UCSD-AML1 (cell line): ENCODE measurements at regions not wholly inside any gene's neighbourhood (a gene's known extent, or its start where the extent isn't known, plus 50 kb on each side); places are given as distances from the start of the nearest gene placed in this dataset.
A peak's percentile ranks its signal among the peaks of the same experiment; 100 is the strongest.
"Not testable (repeated sequence)": the region's sequence is repeated elsewhere in the genome, so short reads cannot be mapped to it uniquely, and the experiment has no call there.

Experiments used
- DNase-seq: peaks from one replicate; lab custom pipeline; 2025; ENCODE audit not compliant: unreplicated experiment; lab: John Stamatoyannopoulos, UW

GRCh38 chr7:4436936-4437335 is 245.2 kb upstream of the FOXK1 start:
- DNase-seq, result no peak

- DNase-seq, result no peak
Observed at GRCh38 chr7:4437916-4438315, 244.2 kb upstream of the FOXK1 start.

- DNase-seq, result no peak
Observed at GRCh38 chr7:4438723-4439245, 243.3 kb upstream of the FOXK1 start.

DNA sequence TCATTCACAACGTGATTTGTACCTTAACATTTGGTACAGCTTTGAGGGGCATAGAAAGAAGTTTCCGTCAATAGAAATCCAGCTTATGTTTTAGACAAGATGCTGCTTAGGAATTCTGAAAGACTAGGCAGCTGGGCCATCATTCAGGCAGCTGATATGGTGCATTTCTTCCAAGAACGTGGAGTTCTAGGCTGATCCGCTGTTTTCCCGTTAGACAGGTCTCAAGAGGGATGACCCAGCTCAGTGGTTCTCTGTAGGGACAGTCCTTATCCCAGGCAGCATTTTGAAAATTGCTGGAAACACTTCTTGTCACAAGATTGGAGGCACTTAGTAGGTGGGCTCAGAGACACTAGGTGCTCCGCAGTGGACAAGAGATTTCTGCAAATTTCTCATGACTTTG is 242.7 kb upstream of the FOXK1 start:
- no peak for DNase-seq

- no peak for DNase-seq
Observed at GRCh38 chr7:4444106-4444505, 238.0 kb upstream of the FOXK1 start.

DNA sequence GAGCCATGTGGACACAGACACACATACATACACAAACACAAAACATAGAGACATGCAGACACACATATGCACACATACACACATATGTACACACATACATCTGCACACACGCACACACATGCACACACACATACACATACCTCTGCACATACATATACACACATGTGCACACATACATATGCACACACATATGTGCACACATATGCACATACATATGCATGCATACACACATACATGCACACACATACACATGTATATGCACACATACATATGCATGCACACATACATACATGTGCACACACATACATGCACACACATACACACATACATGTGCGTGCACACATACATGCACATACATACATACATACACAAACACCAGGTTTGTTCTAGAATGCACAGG is 236.3 kb upstream of the FOXK1 start:
- DNase-seq, result no peak

GRCh38 chr7:4449263-4449662 is 232.8 kb upstream of the FOXK1 start:
- no peak for DNase-seq

DNA sequence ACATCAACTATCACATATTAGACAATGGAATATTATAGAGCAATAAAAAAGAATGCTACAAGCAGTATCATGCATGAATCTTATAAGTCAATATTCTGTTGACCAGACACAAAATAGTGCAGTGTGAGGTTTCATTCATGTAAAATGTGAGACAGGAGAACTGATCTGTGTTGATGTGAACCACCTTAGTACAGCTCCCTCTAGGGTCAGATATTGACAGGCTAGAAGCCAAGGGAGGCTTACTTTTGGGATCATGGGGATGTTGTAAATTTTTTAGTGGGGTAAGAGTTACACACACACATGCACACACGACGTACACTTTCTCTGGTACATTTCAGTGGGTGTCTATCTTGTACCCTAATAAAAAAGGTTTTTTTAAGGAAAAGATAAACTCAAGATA is 231.6 kb upstream of the FOXK1 start:
- no peak for DNase-seq

- no peak for DNase-seq
Observed at GRCh38 chr7:4460597-4460996, 221.5 kb upstream of the FOXK1 start.

- DNase-seq, result no peak
Observed at GRCh38 chr7:4461531-4461930, 220.6 kb upstream of the FOXK1 start.

DNA sequence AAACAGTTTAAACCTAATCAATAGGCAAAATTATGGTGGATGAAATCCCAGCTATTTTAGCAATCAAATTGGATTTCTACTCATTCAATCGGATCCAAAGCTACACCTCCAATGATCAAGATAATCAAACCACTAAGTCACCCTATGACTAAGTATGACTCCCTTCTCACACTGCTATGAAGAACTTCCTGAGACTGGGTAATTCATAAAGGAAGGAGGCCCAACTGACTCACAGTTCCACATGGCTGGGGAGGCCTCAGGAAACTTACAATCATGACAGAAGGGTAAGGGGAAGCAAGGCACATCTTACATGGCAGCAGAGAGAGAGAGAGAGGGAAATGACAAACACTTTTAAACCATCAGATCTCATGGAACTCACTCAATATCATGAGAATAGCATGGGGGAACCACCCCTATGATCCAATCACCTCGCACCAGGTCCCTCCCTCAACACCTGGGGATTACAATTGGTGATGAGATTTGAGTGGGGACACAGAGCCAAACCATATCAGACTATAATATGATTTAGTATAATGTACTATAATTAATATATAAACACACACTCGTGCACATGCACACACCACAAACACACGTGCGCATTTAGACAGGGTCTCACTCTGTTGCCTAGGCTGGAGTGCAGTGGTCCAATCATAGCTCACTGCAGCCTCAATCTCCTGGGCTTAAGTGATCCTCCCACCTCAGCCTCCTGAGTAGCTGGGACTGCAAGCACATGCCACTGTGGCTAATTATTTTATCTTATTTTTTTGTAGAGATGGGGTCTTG is 213.6 kb upstream of the FOXK1 start:
- no peak for DNase-seq

GRCh38 chr7:4470246-4470645 is 211.8 kb upstream of the FOXK1 start:
- no peak for DNase-seq

GRCh38 chr7:4472728-4473127 is 209.4 kb upstream of the FOXK1 start:
- no peak for DNase-seq

- DNase-seq, result peak; percentile 7
Observed at GRCh38 chr7:4479367-4480039, 202.6 kb upstream of the FOXK1 start.

DNA sequence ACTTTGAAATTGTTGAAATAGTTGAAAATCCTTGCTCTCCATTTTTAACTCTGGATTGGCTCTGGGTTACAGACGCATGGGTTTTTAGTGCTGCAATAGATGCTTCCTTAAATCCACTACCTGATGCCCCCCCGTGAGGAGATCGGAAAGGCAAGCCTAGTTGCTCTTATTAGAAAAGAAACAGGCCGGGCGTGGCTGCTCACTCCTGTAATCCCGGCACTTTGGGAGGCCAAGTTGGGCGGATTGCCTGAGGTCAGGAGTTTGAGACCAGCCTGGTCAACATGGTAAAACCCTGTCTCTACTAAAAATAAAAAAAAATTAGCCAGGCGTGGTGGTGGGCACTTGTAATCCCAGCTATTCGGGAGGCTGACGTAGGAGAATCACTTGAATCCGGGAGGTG is 202.0 kb upstream of the FOXK1 start:
- DNase-seq, result not testable (repeated sequence)

DNA sequence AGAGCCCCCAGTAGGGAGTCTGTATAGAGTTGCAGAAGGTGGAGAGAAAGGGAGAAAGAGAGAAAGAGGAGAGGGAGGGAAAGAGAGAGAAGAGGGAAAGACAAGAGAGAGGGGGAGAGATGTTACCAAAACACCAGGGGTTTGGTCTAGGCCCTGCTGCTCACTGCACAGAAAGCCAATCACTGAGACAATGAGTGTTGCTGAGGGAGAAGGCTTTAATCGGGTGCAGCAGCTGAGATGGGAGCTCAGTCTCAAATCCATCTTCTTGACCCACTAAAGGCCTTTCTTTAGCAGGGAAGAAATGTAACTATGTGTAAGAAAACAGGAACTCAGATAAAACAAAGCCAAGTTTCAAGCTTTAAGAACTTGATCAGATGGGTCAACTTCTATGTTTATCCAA is 198.2 kb upstream of the FOXK1 start:
- no peak for DNase-seq

DNA sequence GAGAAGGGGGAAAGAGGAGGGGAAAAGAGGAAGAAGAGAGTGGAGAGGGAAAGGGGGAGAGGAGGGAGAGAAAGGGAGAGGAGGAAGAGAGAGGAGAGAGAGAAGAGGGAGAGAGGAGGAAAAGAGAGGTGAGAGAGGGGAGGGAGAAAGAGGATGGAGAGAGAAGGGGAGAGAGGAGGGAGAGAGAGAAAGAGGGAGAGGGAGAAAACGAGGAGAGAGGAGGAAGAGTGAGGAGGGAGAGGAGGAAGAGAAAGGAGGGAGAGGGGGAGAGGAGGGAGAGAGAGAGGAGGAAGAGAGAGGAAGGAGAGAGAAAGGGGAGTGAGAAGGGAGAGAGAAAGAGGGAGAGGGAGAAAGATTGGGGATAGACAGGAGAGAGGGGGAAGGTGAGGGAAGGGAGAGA is 197.6 kb upstream of the FOXK1 start:
- DNase-seq, result no peak

- DNase-seq, result no peak
Observed at GRCh38 chr7:4486907-4487306, 195.2 kb upstream of the FOXK1 start.

- DNase-seq, result not testable (repeated sequence)
Observed at GRCh38 chr7:4496911-4497310, 185.2 kb upstream of the FOXK1 start.

GRCh38 chr7:4500812-4501211 is 181.3 kb upstream of the FOXK1 start:
- no peak for DNase-seq

GRCh38 chr7:4507886-4508285 is 174.2 kb upstream of the FOXK1 start:
- not testable (repeated sequence) for DNase-seq

GRCh38 chr7:4513450-4513849 is 168.6 kb upstream of the FOXK1 start:
- no peak for DNase-seq
